ENCODE measurements at regions not wholly inside any gene's neighbourhood (a gene's known extent, or its start where the extent isn't known, plus 50 kb on each side); places are given as distances from the start of the nearest gene placed in this dataset.

DNA sequence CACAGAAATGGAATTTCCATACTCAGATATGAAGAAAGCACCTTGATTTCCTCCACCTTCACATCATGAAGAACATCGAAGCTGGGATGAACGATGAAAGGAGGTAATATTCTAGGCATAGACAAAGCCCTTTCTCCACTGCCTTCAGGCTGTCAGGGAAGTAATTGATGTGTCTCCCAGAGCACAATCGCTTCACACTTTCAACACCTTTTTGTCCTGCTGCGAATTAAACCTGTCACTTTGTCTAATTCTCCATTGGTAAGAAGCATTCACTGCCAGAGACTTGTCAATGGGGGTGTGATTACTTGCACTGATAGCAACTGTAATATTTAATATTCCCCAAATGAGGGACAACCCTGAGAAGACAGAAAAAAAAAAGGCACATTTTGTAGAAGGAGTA lies 260.1 kb downstream of the ETS1 start:
- no peak for DNase-seq

DNA sequence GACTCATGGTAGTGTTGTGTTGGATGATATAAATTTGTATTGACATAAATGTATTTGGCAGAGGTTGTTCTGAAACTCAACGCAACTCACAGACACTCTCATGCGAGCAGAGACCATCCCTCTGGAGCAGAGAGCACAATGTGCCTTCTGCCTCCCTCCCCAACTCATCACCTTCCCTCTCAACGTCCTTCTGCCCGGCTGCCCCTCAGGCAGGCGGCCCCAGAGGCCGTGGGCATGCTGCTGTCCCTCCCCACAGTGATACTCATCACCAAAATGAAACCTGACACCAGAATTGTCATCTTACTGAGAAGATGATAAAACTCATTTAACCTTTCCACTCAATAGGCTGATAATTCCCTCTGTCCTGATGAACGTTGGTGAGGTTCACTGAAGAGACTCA lies 260.6 kb downstream of the ETS1 start:
- DNase-seq, result no peak

DNA sequence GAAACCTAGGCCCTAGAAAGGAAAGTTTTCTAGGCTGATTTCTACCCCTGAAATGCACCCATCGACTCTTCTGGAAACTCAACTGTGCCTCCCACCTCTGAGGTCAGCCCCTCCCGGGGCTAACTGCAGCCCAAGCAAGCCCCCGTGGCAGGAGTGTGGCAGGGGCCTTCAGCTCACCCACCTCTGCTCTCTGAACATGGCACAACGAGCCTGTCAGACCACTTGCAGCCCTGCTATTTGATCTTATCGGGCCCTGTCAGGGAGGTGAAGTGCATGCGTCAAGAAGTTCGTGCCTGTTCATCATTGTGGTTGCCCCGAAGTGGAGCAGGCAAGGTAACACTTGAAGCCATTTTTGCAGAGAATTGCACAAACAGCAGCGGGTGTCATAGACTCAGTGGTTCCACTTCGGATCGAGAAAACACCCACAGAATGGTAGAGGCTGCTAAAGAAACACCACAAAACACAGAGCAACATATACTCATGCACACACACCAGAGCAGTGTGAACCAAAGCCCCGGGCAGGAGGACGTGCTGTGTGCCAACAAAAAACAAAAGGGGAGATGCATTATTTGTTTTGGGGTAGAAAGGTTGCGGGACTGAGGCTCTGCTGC lies 262.7 kb downstream of the ETS1 start:
- no peak for DNase-seq

DNA sequence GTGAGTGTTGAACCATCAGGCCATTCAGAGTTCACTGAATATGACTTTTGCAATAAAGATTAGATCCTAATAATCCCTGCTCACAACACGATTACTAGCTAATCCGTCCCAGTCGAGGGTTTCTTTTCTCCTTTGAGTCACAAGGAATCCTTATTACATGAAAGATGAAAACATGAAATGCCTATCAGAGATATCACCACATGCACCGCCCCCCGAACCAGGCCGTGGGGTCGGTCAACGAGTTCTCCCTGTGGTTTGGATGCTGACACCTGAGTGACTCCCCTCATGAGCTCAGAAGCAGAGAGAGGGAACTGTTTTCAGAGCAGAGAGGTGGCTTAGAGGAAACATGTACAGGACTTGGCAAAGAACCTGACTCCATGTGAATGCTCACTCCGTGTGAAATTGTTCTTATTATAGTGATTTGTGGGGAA lies 263.3 kb downstream of the ETS1 start:
- DNase-seq, result no peak

DNA sequence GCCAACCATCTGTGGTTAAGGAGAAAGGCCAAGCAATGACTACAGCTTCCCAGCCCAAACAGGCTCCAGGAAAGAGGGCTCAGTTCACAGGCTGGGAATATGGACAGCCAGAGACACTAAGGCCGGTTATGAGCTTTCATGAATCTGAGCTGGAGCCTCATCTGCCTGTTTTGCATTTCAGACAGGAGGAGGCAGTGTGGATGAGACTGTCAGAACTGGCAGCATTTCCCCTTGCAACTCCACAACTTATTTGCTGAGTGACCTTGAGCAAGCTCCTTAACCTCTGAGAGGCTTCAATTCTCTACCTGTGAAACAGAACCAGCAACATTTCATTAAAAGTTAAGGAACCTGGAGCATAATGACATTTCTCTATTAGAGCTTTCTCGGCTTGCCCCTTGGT lies 264.0 kb downstream of the ETS1 start:
- no peak for DNase-seq

DNA sequence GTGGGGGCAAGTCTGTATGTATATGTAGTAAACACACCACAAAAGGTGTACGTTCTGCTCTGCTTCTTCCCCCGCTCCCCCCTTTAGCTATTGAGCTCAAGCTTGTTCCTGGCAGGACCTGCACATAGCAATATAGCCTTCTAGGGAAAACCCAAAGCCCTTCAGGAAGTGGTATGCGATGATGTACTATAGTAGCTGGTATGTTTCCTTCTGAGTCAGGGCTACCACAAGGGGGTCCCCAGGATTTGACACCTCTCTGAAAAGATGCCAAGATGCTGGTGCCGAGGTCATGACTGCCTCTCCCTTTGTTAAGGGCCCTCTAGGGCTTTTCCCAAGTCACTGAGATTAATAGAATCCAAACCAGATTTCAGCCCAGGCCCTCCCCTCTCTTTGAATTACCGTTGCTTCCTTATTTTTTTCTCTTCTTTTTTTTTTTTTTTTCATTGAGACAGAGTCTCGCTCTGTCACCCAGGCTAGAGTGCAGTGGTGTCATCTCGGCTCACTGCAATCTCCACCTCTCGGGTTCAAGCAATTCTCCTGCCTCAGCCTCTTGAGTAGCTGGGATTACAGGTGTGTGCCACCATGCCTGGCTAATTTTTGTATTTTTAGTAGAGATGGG lies 268.4 kb downstream of the ETS1 start:
- DNase-seq, result no peak

DNA sequence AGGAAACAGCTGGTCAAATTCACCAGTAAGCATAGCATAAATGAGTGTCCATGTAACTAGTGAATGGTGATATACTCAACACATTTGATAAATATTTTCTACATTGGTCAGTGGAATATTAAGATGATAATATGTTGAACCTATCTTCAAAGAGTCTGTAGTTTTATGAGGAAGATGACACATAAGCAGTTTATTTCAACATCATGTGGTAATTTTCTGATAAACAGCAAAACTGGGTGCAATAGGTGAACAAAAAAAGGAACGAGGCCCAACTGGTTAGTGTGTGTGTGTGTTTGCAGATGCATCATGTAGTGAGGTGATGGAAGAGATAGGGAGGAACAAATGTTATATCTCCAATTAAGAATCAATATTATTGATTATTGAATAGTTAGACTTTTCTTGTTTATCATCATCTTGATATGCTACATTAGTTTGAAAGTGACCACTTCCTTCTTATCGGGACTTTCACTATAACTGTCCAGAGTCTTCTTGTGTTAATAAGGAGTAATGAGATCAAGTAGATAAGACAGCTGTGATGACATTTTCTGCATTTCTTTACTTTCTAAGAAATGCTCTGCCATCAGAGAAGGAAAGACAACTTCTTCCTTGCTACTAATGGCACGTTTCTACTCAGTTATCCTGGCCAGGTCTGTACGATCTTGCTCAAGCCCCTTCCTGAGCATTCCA lies 270.7 kb downstream of the ETS1 start:
- no peak for DNase-seq

DNA sequence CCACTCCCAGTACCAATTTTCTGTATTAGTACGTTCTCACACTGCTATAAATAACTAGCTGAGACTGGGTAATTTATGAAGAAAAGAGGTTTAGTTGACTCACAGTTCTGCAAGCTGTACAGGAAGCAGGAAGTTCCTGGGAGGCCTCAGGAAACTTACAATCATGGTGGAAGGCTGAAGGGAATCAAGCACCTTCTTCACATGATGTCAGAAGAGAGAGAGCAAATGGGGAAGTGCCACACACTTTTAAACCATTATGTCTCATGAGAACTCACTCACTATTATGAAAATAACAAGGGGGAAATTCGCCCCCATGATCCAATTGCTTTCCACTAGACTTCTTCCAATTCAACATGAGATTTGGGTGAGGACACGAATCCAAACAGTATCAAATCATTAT lies 271.4 kb downstream of the ETS1 start:
- no peak for DNase-seq

DNA sequence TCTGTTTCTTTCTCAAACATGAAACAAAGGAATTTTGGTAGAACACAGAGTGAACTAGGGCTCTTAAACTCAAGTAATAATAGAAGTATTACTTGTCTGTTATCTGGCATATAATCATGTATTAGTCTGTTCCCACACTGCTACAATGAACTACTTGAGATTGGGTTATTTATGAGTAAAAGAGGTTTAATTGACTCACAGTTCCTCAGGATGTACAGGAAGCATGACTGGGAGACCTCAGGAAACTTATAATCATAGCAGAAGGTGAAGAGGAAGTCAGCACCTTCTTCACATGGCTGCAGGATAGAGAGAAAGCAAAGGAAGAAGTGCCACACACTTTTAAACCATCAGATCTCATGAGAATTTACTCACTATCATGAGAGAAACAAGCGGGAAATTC lies 273.4 kb downstream of the ETS1 start:
- DNase-seq, result no peak

DNA sequence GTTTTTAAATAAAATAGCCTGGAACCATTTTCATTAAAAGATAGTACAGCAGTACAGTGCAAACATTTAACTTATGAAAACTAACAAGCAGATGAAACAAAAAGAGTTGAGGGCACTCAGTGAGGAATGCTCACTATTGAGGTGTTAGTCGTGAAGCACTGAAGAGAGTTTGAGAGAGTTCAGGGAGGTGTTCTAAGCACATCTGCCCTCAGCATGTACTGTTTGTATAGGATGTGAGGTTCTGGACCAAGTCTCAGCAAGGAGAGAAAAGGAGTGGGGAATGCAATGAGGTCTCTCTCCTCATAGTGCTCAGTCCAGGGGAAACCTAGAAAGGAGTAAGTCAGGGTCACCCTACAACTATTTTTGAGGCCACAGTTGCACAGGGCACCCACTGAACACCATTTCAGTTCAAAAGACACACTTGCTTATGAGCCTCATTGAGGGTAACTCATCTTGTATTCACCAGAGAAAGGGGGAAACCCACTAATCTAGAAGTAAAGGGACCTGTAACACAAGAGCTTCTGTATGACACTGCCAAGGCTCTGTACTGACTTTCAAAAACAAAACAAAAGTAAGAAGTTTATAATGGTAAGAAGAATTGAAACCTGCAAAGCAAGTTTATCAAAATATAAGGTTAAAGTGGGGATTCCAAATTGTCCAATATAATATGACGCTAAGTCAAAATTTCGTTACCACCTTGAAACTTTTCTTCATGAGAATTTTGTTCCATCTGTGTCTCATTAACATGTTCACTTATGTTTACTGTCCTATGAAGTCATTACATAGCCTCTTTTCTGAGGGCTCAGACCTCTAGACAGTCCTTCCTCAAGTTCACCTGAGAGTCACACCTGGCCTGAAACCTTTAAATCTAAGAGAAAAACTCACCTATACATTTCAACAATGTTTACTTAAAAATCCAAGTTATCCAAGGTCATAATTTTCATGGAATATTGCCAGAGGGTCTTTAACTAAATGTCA lies 275.3 kb downstream of the ETS1 start:
- no peak for DNase-seq

DNA sequence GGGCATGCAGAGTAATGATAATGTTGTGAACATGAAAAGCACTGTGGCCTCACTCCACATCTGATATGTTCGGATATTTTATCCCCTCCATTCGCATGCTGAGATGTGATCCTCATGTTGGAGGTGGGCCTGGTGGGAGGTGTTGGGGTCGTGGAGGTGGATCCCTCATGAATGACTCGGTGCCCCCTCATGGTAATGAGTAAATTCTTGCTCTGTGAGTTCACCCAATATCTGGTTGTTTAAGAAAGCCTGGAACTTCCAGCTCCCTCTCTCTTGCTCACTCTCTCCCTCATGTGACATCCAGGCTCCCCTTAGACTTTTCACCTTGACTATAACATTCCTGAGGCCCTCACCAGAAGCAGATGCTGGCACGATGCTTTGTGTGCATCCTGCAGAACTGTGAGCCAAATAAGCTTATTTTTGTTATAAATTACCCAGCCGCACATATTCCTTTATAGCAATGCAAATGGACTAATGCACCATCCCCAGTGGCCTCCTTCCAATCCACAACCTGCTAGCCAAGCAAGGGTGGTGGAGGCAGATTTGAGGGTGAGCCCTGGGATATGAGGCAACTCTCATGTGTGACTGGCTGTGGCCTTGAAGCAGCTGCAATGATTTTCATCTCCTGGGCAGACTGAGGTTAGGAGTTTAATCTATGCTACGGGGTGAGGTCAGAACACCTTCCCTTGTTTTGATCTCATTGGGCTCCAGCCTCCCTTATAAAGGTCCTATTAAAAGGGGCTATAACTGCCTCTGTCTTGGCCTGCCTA lies 276.5 kb downstream of the ETS1 start:
- no peak for DNase-seq

DNA sequence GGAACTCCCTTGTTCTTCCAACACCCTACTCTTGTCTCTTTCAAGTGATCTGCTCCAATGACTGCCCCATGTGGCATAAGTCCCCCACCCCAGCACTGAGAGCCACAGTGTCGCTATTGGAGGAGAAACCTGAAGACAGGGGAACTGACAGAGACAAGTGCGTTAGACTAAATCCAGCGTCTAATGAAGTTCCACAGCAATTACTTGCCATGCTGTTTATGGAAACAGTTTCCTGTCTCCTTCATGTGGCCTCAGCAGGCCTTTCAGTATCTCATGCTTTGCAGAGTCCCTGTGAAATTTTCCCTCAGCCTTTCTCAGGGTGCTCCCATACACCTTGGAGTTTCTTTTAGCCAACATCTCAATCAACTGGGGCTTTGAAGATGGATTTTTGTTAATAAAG lies 277.4 kb downstream of the ETS1 start:
- DNase-seq, result no peak

DNA sequence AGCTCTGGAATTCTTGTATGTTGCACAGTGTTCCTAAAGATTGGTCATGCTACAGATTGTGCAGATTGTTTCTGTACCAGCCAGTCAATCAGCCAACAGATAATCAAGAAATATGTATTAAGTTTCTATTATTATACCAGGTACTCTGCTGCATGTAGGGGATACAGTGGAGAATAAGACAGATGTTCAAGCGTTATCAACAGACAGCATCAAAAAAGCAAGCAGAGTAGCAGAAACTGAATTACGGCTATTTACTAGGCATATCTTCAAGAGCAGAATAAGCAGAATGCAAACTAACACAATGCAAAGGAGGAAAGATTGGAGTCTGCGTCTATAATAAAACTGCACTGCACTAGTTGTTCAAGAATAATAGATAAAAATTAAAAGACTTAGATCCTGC lies 278.6 kb downstream of the ETS1 start:
- no peak for DNase-seq

DNA sequence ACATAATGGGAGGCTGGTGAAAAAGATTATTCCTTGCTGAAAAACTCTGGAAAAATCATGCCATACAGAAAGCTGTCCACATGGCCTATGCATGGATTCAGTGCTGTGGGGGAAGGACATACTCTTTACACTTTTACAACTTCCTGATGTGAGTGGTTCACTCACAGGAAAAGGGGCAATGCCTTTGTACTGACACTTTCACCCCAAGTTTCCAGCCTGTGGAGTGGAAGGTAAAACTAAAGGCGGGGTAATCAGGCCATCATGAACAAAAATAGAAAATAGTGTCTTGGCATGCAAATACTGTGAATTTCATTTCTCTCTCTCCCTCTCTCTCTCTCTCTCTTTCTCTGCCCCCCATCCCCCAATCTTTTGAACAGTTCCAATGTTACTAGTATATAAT lies 281.8 kb downstream of the ETS1 start:
- no peak for DNase-seq

DNA sequence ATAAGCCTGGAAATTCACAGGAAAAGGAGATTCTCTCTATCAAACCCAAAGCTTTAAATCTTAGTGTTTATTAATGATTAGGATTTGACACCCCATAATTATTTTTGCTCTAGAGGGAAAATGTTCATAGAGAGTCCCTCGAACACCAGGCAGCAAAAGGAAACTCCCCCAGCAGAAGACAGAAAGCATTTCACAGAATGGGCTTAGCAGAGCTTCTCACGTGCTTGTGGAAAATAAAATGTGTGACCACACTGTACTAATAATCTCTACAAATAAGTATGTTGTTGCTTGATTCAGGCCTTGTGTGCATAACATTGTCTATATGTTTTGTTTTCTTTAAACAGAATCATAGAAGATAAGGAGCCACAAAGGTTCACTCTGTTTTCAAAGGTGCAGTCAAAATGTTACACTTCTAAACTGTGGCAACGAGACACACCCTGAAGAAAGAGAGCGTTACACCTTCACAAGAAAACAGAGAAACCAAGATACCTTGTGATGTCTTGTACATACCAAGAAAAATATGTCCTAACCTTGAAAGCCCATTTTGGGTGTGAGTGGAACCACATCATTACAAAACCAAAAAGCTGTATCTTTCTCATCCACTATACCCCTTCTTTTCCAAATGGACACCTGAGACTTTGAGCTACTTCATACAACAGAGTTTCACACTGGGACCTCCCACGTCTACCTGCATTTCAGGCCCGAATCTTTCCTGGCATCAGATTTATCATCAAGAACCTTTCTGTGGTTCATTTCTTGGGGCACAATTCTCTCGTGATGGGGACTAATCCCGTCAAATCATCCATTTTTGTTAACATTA lies 282.5 kb downstream of the ETS1 start:
- DNase-seq, result no peak

DNA sequence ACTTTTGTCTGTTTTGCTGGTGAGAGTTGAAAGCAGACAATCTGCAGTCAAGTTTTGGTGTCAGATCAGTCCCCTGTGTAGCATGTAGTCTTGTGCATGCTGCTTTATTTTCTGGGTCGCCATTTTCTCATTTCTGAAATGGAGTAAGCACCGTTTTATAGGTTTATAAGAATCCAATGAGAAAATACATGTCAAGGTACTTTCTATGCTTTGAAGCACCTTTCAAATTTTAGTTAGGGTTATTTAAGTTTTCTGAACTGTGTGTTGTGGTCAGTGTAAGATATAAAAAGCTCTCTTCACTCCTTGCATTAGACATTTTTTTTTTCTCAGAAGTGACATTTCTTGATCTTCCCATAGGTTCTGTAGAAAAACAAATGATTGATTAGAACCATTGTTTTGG lies 283.2 kb downstream of the ETS1 start:
- no peak for DNase-seq

DNA sequence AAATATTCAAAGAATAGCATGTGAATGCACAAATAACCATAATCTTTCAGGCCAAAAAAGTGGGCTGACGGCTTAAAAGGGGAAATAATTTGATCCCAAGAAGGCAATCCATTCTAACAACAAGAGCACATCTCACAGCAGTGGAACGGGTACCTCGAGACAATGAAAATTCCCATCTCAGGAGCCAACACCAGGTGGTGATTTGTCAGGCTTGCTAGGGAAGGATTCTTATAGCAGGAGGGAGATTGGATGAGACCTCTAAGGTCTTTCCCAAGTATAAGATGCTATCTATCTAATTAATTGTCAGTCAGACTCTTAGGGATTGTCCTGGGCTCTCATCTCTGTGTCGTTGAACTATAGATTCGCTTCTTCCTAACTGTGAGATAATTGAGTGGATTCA lies 284.0 kb downstream of the ETS1 start:
- no peak for DNase-seq

DNA sequence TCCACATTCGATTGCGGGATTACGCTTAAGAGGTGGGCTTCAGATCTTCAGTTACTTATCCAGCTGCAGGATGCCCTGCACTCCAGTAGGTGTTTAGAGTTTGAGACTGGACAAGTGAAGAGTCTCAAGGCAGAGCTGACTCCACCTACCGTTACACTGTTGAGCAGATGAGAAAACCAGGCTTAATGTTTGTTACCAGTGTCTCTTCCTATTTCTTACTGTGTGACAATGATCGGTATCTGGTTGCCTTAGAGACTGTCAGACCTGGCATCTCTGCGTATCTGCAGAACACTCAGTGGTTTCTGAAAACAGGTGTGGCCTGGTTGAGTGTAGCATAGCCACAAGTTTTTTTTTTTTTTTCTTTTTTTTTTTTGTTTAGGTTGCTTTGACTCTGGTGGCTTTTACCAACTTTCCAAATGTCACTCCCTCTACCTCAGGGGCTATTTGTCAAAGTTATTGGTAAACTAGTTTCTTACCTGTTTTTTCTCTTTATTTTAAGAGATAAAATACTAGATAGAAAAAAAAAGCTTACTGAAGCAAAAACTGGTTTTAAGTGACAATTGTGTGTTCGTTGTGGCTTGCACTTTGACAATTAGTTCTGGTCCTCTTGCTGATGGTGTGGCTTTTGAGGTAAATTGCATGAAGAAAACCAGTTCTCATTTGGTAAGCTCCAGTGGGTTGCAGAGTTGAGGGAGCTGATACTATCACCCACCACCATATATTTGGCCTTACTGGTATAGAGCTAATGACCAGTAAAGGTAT lies 284.8 kb downstream of the ETS1 start:
- DNase-seq, result no peak

DNA sequence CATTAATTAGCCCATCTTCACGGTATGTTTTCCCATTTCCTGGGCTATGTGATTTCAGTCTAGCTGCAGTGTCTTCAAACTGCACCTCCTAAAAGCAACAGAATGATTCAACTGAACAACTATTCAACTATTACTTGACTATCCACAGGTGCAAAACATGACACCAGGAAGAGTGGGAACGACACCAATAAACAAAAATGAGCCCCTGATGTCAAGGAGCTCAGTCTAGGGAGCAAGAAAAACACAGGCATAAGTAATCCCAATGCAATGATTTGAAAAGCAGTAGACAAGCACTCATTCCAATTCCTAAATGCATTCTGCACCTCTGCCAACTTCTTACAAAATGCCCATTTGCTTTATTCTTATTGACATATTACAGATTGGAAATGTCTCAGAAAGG lies 285.6 kb downstream of the ETS1 start:
- no peak for DNase-seq

DNA sequence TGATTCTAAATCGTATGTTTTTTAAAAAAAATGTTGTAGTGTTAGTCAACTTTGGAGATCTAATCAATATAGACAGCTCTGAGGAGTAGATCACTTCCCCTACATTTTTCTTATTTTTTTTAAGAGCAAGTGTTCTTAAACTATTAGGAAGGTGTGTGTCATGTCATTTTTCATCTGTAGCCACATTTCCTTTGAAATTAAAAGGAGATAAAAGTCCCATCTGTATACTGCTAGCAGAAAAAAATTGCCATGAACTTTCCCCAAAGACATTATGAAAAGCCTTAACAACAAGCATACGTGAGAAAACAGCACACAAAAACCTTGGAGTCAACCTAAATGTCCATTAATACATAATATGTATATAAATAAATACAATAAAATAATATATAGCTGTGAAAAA lies 286.6 kb downstream of the ETS1 start:
- no peak for DNase-seq
